Body of pancreas (tissue), 4 donors: ENCODE measurements at regions not wholly inside any gene's neighbourhood (a gene's known extent, or its start where the extent isn't known, plus 50 kb on each side); places are given as distances from the start of the nearest gene placed in this dataset.

Source experiments
- CTCF ChIP-seq, 7 experiments: fragments of 450-650 bp in 4 of 7; fragments of 200-600 bp in 3 of 7; sonication (generic) in 3 of 7; IDR thresholded peaks; one replicate each; pipeline ENCODE4 v1.5.1; 2016 to 2019; ENCODE audit warnings: antibody characterized with exemption in 7 of 7
- POLR2A ChIP-seq, 3 donors: fragments of 450-650 bp; IDR thresholded peaks; one replicate each; pipeline ENCODE4 v1.6.1; 2016; ENCODE audit warnings: antibody characterized with exemption in 3 of 3, mild to moderate bottlenecking in 2 of 3

DNA sequence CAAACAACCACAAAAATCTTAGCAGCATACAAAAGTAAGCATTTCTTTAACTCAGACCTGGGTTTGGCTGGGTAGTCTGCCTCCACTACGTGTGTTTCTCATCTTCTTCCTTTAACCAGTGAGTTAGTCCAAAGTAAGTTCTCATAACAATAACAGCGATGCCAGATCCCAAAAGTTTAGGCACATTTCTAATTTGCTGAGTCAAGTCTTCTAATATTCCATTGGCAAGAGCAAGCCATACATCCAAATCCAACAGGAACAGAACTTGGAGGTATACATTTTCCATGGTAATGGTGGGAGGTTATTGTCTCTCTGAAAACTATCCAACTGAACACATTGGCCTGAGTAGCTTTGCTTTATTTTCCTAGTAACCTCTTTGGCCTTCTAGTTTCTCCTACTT lies 115.7 kb upstream of the CNTNAP2 start:
- TF ChIP-seq CTCF (IDR thresholded peaks at IDR 0.05) (no peak), POLR2A (IDR thresholded peaks at IDR 0.05) (no peak)
